ENCODE measurements at regions not wholly inside any gene's neighbourhood (a gene's known extent, or its start where the extent isn't known, plus 50 kb on each side); places are given as distances from the start of the nearest gene placed in this dataset.

DNA sequence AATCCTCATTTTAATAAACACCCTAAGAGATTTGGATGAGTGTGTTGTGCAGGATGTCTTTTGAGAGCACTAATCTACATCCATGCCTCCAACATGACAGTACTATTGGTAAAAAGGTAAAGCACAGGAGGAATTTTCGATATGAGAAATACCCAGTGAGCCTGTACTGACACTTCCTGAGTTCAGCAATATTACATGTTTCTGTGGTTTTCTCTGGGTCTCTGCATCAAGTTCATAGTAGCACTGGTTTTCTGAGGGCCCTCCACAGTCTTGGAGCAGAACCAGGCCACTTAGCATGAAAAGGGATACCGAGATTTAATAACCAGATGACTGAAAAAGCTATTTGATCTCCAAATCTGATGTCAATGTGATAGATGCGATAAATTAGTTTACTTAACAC lies 524.1 kb downstream of the TMEM38B start:
- no peak overlapping the region for H2AFZ ChIP-seq (ENCODE audit: low read length)
- no peaks in the 10 kb centered on the region for H4K20me1 ChIP-seq (ENCODE audit: insufficient read depth, low read length)
- TF ChIP-seq, protein P1, sequence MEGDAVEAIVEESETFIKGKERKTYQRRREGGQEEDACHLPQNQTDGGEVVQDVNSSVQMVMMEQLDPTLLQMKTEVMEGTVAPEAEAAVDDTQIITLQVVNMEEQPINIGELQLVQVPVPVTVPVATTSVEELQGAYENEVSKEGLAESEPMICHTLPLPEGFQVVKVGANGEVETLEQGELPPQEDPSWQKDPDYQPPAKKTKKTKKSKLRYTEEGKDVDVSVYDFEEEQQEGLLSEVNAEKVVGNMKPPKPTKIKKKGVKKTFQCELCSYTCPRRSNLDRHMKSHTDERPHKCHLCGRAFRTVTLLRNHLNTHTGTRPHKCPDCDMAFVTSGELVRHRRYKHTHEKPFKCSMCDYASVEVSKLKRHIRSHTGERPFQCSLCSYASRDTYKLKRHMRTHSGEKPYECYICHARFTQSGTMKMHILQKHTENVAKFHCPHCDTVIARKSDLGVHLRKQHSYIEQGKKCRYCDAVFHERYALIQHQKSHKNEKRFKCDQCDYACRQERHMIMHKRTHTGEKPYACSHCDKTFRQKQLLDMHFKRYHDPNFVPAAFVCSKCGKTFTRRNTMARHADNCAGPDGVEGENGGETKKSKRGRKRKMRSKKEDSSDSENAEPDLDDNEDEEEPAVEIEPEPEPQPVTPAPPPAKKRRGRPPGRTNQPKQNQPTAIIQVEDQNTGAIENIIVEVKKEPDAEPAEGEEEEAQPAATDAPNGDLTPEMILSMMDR (IDR thresholded peaks at IDR 0.05; ENCODE audit: low read length), result no peak
- TF ChIP-seq EZH2phosphoT487 (IDR thresholded peaks at IDR 0.05; ENCODE audit: low read length) (no peak), EZH2 (optimal IDR thresholded peaks at IDR 0.05; ENCODE audit: low read depth, low read length) (no peak)
- H3K36me3 ChIP-seq (replicated peaks; ENCODE audit: insufficient read depth, low read length), result no peaks in the 10 kb centered on the region
- no peaks in the 10 kb centered on the region for H3K9me3 ChIP-seq (replicated peaks; ENCODE audit: insufficient read depth, low read length)
- H3K27me3 ChIP-seq (replicated peaks; ENCODE audit: insufficient read depth, low read length), result no peaks in the 10 kb centered on the region
- H3K4me3 ChIP-seq (ENCODE audit: low read length), result no peak overlapping the region
- peaks cover 13% of the 10 kb centered on the region for H3K4me1 ChIP-seq (ENCODE audit: low read length)
- no peaks in the 10 kb centered on the region for H3K79me2 ChIP-seq (ENCODE audit: low read length)
- H3K27ac ChIP-seq (ENCODE audit: low read length), result peak overlapping the region; percentile 36; the same call in 1 of the 2 replicates
- H3K9me2 ChIP-seq (replicated peaks; ENCODE audit: insufficient read depth, low read length), result no peaks in the 10 kb centered on the region
- H3K4me2 ChIP-seq (ENCODE audit: low read depth, low read length), result peak overlapping the region; percentile 39; the same call in 1 of the 2 replicates
- no peaks in the 10 kb centered on the region for H3F3A ChIP-seq (ENCODE audit: insufficient read depth, low read length)
- no peak overlapping the region for H3K9ac ChIP-seq (ENCODE audit: low read length)
- peak; percentile 36 for DNase-seq

- Histone ChIP-seq H3K9me3 (replicated peaks; ENCODE audit: insufficient read depth, low read length) (no peaks in the 10 kb centered on the region), H3K27ac (ENCODE audit: low read length) (peak overlapping the region; percentile 36; the same call in 1 of the 2 replicates), H3K4me3 (ENCODE audit: low read length) (no peak overlapping the region), H3K79me2 (ENCODE audit: low read length) (no peaks in the 10 kb centered on the region), H3K27me3 (replicated peaks; ENCODE audit: insufficient read depth, low read length) (no peaks in the 10 kb centered on the region), H3F3A (ENCODE audit: insufficient read depth, low read length) (no peaks in the 10 kb centered on the region), H3K4me2 (ENCODE audit: low read depth, low read length) (peak overlapping the region; percentile 39; the same call in 1 of the 2 replicates), H3K36me3 (replicated peaks; ENCODE audit: insufficient read depth, low read length) (no peaks in the 10 kb centered on the region), H3K9ac (ENCODE audit: low read length) (no peak overlapping the region), H4K20me1 (ENCODE audit: insufficient read depth, low read length) (no peaks in the 10 kb centered on the region), H3K4me1 (ENCODE audit: low read length) (peaks cover 13% of the 10 kb centered on the region), H2AFZ (ENCODE audit: low read length) (no peak overlapping the region), H3K9me2 (replicated peaks; ENCODE audit: insufficient read depth, low read length) (no peaks in the 10 kb centered on the region)
- DNase-seq, result peak; percentile 30
- TF ChIP-seq, protein P1 (IDR thresholded peaks at IDR 0.05; ENCODE audit: low read length), result no peak
- TF ChIP-seq EZH2phosphoT487 (IDR thresholded peaks at IDR 0.05; ENCODE audit: low read length) (no peak), EZH2 (optimal IDR thresholded peaks at IDR 0.05; ENCODE audit: low read depth, low read length) (no peak)
Measured at GRCh38 chr9:106218854-106219253, 524.5 kb downstream of the TMEM38B start.

- Histone ChIP-seq H2AFZ (ENCODE audit: low read length) (no peak overlapping the region), H3K36me3 (replicated peaks; ENCODE audit: insufficient read depth, low read length) (no peaks in the 10 kb centered on the region), H3K79me2 (ENCODE audit: low read length) (no peaks in the 10 kb centered on the region), H3K4me1 (ENCODE audit: low read length) (peaks cover 13% of the 10 kb centered on the region), H4K20me1 (ENCODE audit: insufficient read depth, low read length) (no peaks in the 10 kb centered on the region), H3K9me3 (replicated peaks; ENCODE audit: insufficient read depth, low read length) (no peaks in the 10 kb centered on the region), H3K27me3 (replicated peaks; ENCODE audit: insufficient read depth, low read length) (no peaks in the 10 kb centered on the region), H3K9me2 (replicated peaks; ENCODE audit: insufficient read depth, low read length) (no peaks in the 10 kb centered on the region), H3K27ac (ENCODE audit: low read length) (no peak overlapping the region), H3K4me3 (ENCODE audit: low read length) (no peak overlapping the region), H3K9ac (ENCODE audit: low read length) (no peak overlapping the region), H3K4me2 (ENCODE audit: low read depth, low read length) (no peak overlapping the region), H3F3A (ENCODE audit: insufficient read depth, low read length) (no peaks in the 10 kb centered on the region)
- no peak for DNase-seq
- TF ChIP-seq EZH2 (optimal IDR thresholded peaks at IDR 0.05; ENCODE audit: low read depth, low read length), result no peak
- no peak for TF ChIP-seq EZH2phosphoT487 (IDR thresholded peaks at IDR 0.05; ENCODE audit: low read length)
- TF ChIP-seq, protein P1 (IDR thresholded peaks at IDR 0.05; ENCODE audit: low read length), result no peak
Measured at GRCh38 chr9:106220415-106220814, 526.1 kb downstream of the TMEM38B start.

All from MM.1S (cell line).